Fibroblast of mammary gland (primary cell): ENCODE measurements at regions not wholly inside any gene's neighbourhood (a gene's known extent, or its start where the extent isn't known, plus 50 kb on each side); places are given as distances from the start of the nearest gene placed in this dataset.
"Not testable (repeated sequence)": the region's sequence is repeated elsewhere in the genome, so short reads cannot be mapped to it uniquely, and the experiment has no call there.

Experiments
- DNase-seq: peaks from one replicate; pipeline ENCODE4 v3.0.0-alpha.2; 2010; ENCODE audit warnings: low read depth
- H3K4me3 ChIP-seq: 2 replicates; pipeline ENCODE4 v1.5.1; 2011; ENCODE audit warnings: low read depth, mild to moderate bottlenecking, low read length, moderate library complexity; ENCODE audit not compliant: control insufficient read depth
- TF ChIP-seq, protein P1 (sequence below): conservative IDR thresholded peaks from 2 replicates; pipeline ENCODE4 v1.5.1; 2011; ENCODE audit warnings: low read depth, low read length, inconsistent platforms; ENCODE audit not compliant: control insufficient read depth, insufficient read depth

GRCh38 chr3:187850258-187850921 lies 105.1 kb upstream of the BCL6 start:
- TF ChIP-seq, protein P1, sequence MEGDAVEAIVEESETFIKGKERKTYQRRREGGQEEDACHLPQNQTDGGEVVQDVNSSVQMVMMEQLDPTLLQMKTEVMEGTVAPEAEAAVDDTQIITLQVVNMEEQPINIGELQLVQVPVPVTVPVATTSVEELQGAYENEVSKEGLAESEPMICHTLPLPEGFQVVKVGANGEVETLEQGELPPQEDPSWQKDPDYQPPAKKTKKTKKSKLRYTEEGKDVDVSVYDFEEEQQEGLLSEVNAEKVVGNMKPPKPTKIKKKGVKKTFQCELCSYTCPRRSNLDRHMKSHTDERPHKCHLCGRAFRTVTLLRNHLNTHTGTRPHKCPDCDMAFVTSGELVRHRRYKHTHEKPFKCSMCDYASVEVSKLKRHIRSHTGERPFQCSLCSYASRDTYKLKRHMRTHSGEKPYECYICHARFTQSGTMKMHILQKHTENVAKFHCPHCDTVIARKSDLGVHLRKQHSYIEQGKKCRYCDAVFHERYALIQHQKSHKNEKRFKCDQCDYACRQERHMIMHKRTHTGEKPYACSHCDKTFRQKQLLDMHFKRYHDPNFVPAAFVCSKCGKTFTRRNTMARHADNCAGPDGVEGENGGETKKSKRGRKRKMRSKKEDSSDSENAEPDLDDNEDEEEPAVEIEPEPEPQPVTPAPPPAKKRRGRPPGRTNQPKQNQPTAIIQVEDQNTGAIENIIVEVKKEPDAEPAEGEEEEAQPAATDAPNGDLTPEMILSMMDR = no peak
- no peak for DNase-seq
- H3K4me3 ChIP-seq = no peak overlapping the region

- H3K4me3 ChIP-seq = no peak overlapping the region
- no peak for DNase-seq
- TF ChIP-seq, protein P1 = no peak
Observed at GRCh38 chr3:187852842-187853730, 107.8 kb upstream of the BCL6 start.

- TF ChIP-seq, protein P1 = no peak
- DNase-seq = no peak
- H3K4me3 ChIP-seq = no peak overlapping the region
Observed at GRCh38 chr3:187855131-187855530, 109.9 kb upstream of the BCL6 start.

DNA sequence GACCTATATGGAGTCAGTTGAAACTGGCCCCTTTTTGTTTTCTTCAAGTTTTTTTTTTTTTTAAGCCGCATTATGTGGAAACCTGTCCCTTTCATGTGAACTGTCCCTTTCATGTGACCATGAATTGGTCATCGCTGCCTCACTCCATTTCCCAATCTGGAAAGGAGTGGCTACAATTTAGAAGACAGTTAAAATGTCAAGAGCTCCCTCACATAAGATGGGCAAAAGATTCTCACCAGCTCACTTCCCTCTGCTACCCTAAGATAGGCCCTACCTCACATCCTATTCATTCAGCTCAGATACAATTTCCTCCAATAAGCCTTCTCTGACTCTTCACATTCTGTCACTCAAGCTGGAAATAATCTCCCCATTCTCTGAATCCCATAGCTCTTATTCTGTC lies 111.3 kb upstream of the BCL6 start:
- TF ChIP-seq, protein P1 = no peak
- no peak overlapping the region for H3K4me3 ChIP-seq
- no peak for DNase-seq

DNA sequence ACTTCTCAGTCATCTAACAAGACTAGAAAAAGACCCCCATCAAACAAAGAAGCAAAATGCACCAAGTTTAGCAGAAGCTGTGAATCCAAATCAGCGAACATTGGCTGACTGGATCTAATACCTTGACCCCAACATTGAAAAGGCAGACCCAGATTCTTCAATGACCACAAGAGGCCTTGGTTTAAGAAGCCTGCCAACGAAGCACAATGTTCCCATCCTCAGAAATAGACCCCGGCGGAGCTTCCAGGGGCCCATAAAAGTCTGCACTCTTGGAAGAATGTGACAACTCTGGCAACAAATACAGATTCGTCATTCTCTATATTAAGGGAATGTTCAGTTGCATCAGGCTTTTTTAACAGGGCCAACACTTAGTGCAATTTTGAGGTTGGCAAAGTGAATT lies 112.8 kb upstream of the BCL6 start:
- DNase-seq = peak; percentile 41
- TF ChIP-seq, protein P1 = no peak
- H3K4me3 ChIP-seq = no peak overlapping the region

DNA sequence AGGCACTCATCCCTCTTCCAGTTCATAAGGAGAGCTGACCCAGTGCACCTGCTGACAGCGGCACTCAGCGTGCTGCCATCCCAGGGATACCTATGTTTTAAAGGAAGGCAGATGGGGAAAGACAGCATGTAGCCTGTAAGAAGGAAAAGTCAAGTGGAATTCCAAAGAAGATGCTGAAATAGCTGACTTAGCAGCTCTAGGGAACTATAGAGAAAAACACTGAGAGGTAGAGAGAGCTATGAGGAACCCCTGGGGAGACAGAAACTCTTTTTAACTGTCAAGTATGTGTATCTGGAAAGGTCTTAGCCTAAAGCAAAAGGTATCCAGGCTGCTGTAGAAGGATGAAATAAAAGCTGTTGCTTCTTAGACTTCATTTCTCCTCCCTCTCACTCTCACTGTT lies 113.4 kb upstream of the BCL6 start:
- no peak overlapping the region for H3K4me3 ChIP-seq
- no peak for DNase-seq
- TF ChIP-seq, protein P1 = no peak

DNA sequence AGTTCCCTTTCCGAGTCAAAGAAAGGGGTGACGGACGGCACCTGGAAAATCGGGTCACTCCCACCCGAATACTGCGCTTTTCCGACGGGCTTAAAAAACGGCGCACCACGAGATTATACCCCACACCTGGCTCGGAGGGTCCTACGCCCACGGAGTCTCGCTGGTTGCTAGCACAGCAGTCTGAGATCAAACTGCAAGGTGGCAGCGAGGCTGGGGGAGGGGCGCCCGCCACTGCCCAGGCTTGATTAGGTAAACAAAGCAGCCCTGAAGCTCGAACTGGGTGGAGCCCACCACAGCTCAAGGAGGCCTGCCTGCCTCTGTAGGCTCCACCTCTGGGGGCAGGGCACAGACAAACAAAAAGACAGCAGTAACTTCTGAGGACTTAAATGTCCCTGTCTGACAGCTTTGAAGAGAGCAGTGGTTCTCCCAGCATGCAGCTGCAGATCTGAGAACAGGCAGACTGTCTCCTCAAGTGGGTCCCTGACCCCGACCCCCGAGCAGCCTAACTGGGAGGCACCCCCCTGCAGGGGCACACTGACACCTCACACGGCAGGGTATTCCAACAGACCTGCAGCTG lies 117.5 kb upstream of the BCL6 start:
- not testable (repeated sequence) for DNase-seq, H3K4me3 ChIP-seq
